GM12878 (cell line): ENCODE measurements at regions not wholly inside any gene's neighbourhood (a gene's known extent, or its start where the extent isn't known, plus 50 kb on each side); places are given as distances from the start of the nearest gene placed in this dataset.

Experiments
- ATAC-seq: fragments of 200-7000 bp; cut with Tn5 transposase; 3 replicates; pipeline ENCODE4 v1.9.1; 2020; ENCODE audit warnings: mild to moderate bottlenecking, moderate library complexity
- BruUV-seq: library from RNA; stranded (reverse); fragments of 400-500 nt; replicated peaks from 2 replicates; lab custom pipeline; 2021; lab: Mats Ljungman, UMichigan
- CTCF ChIA-PET: fragments of 300-600 bp; sonication (Branson Sonifier 250); formaldehyde crosslinking; extraction: SDS; loops from one replicate; lab custom pipeline; 2021; ENCODE audit warnings: inconsistent platforms; lab: Yijun Ruan, JAX
- POLR2A ChIA-PET: fragments of 350-600 bp; formaldehyde crosslinking; extraction: SDS; loops from one replicate; lab custom pipeline; 2021; ENCODE audit warnings: inconsistent platforms; lab: Charles Lee
- RAD21 ChIA-PET: fragments of 300-600 bp; sonication (Branson Sonifier 250); formaldehyde crosslinking; loops from one replicate; lab custom pipeline; 2023; ENCODE audit warnings: antibody characterized with exemption; ENCODE audit not compliant: unreplicated experiment; lab: Charles Lee
- SMC1A ChIA-PET: fragments of 300-600 bp; sonication (Branson Sonifier 250); formaldehyde crosslinking; loops from one replicate; lab custom pipeline; 2023; ENCODE audit not compliant: unreplicated experiment, uncharacterized antibody; lab: Charles Lee
- DNase-seq: peaks from one replicate; pipeline ENCODE4 v3.0.0-alpha.2; 2011; ENCODE audit warnings: low read depth, low spot score
- FAIRE-seq: peaks from 3 replicates; lab custom pipeline; 2011; peaks lifted over from hg19 to GRCh38; lab: Jason Lieb, UNC
- H2AFZ ChIP-seq: 2 replicates; pipeline ENCODE4 v1.6.0; 2011; ENCODE audit warnings: low read depth, low read length, control low read depth; ENCODE audit not compliant: control insufficient read depth
- H3K27ac ChIP-seq: 2 replicates; pipeline ENCODE4 v1.5.1; 2011; ENCODE audit warnings: control low read depth; ENCODE audit not compliant: control insufficient read depth, insufficient read depth
- H3K27me3 ChIP-seq, 2 experiments: replicated peaks in 1 of 2; 2 replicates each; pipeline versions ENCODE4 v1.6.0 to v1.6.1; 2011; ENCODE audit warnings: low read length in 1 of 2; ENCODE audit not compliant: control insufficient read depth in 2 of 2, insufficient read depth in 2 of 2
- H3K36me3 ChIP-seq, 2 experiments: 2 replicates each; pipeline ENCODE4 v1.5.1; 2011; ENCODE audit warnings: low read length in 1 of 2; ENCODE audit not compliant: control insufficient read depth in 2 of 2, insufficient read depth in 2 of 2
- H3K4me1 ChIP-seq: 2 replicates; pipeline ENCODE4 v1.6.1; 2011; ENCODE audit warnings: mild to moderate bottlenecking, low read length, moderate library complexity, mixed read lengths; ENCODE audit not compliant: control insufficient read depth, insufficient read depth
- H3K4me2 ChIP-seq: 2 replicates; pipeline ENCODE4 v1.6.0; 2011; ENCODE audit warnings: control low read depth; ENCODE audit not compliant: control insufficient read depth, insufficient read depth
- H3K4me3 ChIP-seq: fragments of 200-600 bp; sonication (generic); 2 replicates; pipeline ENCODE4 v1.5.1; 2016
- H3K79me2 ChIP-seq: 2 replicates; pipeline ENCODE4 v1.6.0; 2011; ENCODE audit warnings: low read length; ENCODE audit not compliant: control insufficient read depth, insufficient read depth
- H3K9ac ChIP-seq: 2 replicates; pipeline ENCODE4 v1.8.0; 2011; ENCODE audit warnings: low read length, control low read depth, mixed read lengths; ENCODE audit not compliant: control insufficient read depth, insufficient read depth
- H3K9me3 ChIP-seq: replicated peaks from 3 replicates; pipeline ENCODE4 v1.5.1; 2011; ENCODE audit warnings: mild to moderate bottlenecking, low read length; ENCODE audit not compliant: control insufficient read depth, insufficient read depth
- H4K20me1 ChIP-seq: 2 replicates; pipeline ENCODE4 v1.6.0; 2011; ENCODE audit not compliant: control insufficient read depth, insufficient read depth
- BCL11A ChIP-seq: IDR thresholded peaks from 2 replicates; pipeline ENCODE4 v1.6.1; 2011; ENCODE audit warnings: low read depth, low read length
- BCLAF1 ChIP-seq: fragments of 450-650 bp; IDR thresholded peaks from 2 replicates; pipeline ENCODE4 v1.6.1; 2017; ENCODE audit warnings: antibody characterized with exemption, mild to moderate bottlenecking, moderate library complexity
- CBX5 ChIP-seq: sonication (generic); IDR thresholded peaks from 2 replicates; pipeline ENCODE4 v1.6.1; 2016; ENCODE audit warnings: low read depth, moderate library complexity, mild to moderate bottlenecking, inconsistent platforms
- ESRRA ChIP-seq: IDR thresholded peaks from 2 replicates; pipeline ENCODE4 v1.6.1; 2012; ENCODE audit warnings: mild to moderate bottlenecking, low read length, improper control_type of control experiment
- IRF3 ChIP-seq: fragments of 450-650 bp; IDR thresholded peaks from 2 replicates; pipeline ENCODE4 v1.6.1; 2014; ENCODE audit warnings: mild to moderate bottlenecking
- MAX ChIP-seq: IDR thresholded peaks from 2 replicates; pipeline ENCODE4 v1.6.1; 2012; ENCODE audit warnings: low read depth, low read length, improper control_type of control experiment
- SPI1 ChIP-seq: IDR thresholded peaks from 2 replicates; pipeline ENCODE4 v1.6.1; 2011; ENCODE audit warnings: low read depth, mild to moderate bottlenecking, low read length, moderate library complexity, borderline replicate concordance; ENCODE audit not compliant: insufficient read depth
- STAT1 ChIP-seq: fragments of 450-650 bp; conservative IDR thresholded peaks from 2 replicates; pipeline ENCODE4 v1.6.1; 2014; ENCODE audit warnings: antibody characterized with exemption, mild to moderate bottlenecking
- STAT3 ChIP-seq: IDR thresholded peaks from 2 replicates; pipeline ENCODE4 v1.6.1; 2011; ENCODE audit warnings: low read depth, low read length, improper control_type of control experiment
- ZNF687 ChIP-seq: fragments of 450-650 bp; IDR thresholded peaks from 2 replicates; pipeline ENCODE4 v1.6.1; 2017; ENCODE audit warnings: mild to moderate bottlenecking, moderate library complexity
- WGBS: methylation state at CpG from one replicate; pipeline ENCODE4 v1.1.6; 2016; ENCODE audit warnings: low lambda C conversion rate; ENCODE audit not compliant: insufficient replicate concordance, insufficient coverage; ENCODE audit errors: missing lambda C conversion rate; 5-methylcytosine and 5-hydroxymethylcytosine counted together
- in situ Hi-C: fragments of 300-500 bp; cut with MboI; formaldehyde crosslinking; loops from 9 replicates; pipeline ENCODE4 v1.14.3; 2018; ENCODE audit warnings: mixed read lengths
- intact Hi-C: fragments of 100-400 bp; cut with micrococcal nuclease; formaldehyde crosslinking; loops from one replicate; pipeline ENCODE4 v1.14.2; 2022; ENCODE audit not compliant: unreplicated experiment

GRCh38 chrX:148389629-148390028 lies 110.8 kb upstream of the AFF2 start:
- BruUV-seq = no TSS peak
- no peaks in the 10 kb centered on the region for H3K9me3 ChIP-seq
- no peak for TF ChIP-seq STAT3
- TF ChIP-seq STAT1 = no peak
- TF ChIP-seq BCL11A = no peak
- TF ChIP-seq BCLAF1 = no peak
- TF ChIP-seq SPI1 = peak; percentile 4; the same call in 1 of the 2 replicates
- TF ChIP-seq, all 136 proteins: peak for 1
- no peak for FAIRE-seq
- ChIA-PET SMC1A (no interaction called here), POLR2A (no interaction called here), RAD21 (no interaction called here), CTCF (no interaction called here)
- intact Hi-C loops = loop anchor here (10.0 kb wide), 2 partner anchors 345 to 895 kb away; no protein-coding TSS in a partner anchor
- no peak overlapping the region for H3K4me2 ChIP-seq
- no peaks in the 10 kb centered on the region for H3K4me1 ChIP-seq
- H3K9ac ChIP-seq = no peak overlapping the region
- H3K27ac ChIP-seq = no peak overlapping the region
- H3K27me3 ChIP-seq = no peaks in the 10 kb centered on the region
- H3K79me2 ChIP-seq = no peaks in the 10 kb centered on the region
- 33% methylated on average over 2 of the region's 2 CpGs for WGBS
- in situ Hi-C loops = loop anchor here (10.0 kb wide), 1 partner anchor 465 kb away; no protein-coding TSS in a partner anchor
- no peak for DNase-seq
- no peak overlapping the region for H2AFZ ChIP-seq
- no peaks in the 10 kb centered on the region for H4K20me1 ChIP-seq
- H3K4me3 ChIP-seq = no peak overlapping the region
- no peak for ATAC-seq
- H3K36me3 ChIP-seq = no peaks in the 10 kb centered on the region

GRCh38 chrX:148412006-148412405 lies 88.4 kb upstream of the AFF2 start:
- 32% methylated on average over 3 of the region's 3 CpGs for WGBS
- H3K36me3 ChIP-seq = no peaks in the 10 kb centered on the region
- RAD21 ChIA-PET = no interaction called here
- POLR2A ChIA-PET = no interaction called here
- H3K4me2 ChIP-seq = no peak overlapping the region
- DNase-seq (no peak), ATAC-seq (no peak), FAIRE-seq (no peak)
- H3K4me1 ChIP-seq = no peaks in the 10 kb centered on the region
- H3K9ac ChIP-seq = no peak overlapping the region
- intact Hi-C loops = no loop called here
- CTCF ChIA-PET = no interaction called here
- H4K20me1 ChIP-seq = no peaks in the 10 kb centered on the region
- no peaks in the 10 kb centered on the region for H3K27me3 ChIP-seq
- H3K79me2 ChIP-seq = no peaks in the 10 kb centered on the region
- no TSS peak for BruUV-seq
- H2AFZ ChIP-seq = no peak overlapping the region
- SMC1A ChIA-PET = no interaction called here
- no peaks in the 10 kb centered on the region for H3K9me3 ChIP-seq
- H3K27ac ChIP-seq = no peak overlapping the region
- TF ChIP-seq ZNF687 (no peak), MAX (no peak), IRF3 (no peak), CBX5 (no peak), ESRRA (no peak)
- no peak overlapping the region for H3K4me3 ChIP-seq
- in situ Hi-C loops = no loop called here
